ENCODE measurements at regions not wholly inside any gene's neighbourhood (a gene's known extent, or its start where the extent isn't known, plus 50 kb on each side); places are given as distances from the start of the nearest gene placed in this dataset.

GRCh38 chr1:61531716-61532115, 193.2 kb downstream of the TM2D1 start:
- WGBS (ENCODE audit: low lambda C conversion rate): 0% methylated on average over 2 of the region's 2 CpGs
- Histone ChIP-seq H3K4me3 (replicated peaks in 1 of 3; ENCODE audit: insufficient read depth in 1 of 3, low read depth in 2 of 3, low read length in 3 of 3) (no peak overlapping the region), H3K4me1 (ENCODE audit: insufficient read depth, low read length) (no peaks in the 10 kb centered on the region), H3K9me3 (ENCODE audit: low read length) (no peaks in the 10 kb centered on the region), H2AFZ (ENCODE audit: low read length) (no peak overlapping the region), H3K4me2 (ENCODE audit: low read depth, low read length) (no peak overlapping the region), H4K20me1 (ENCODE audit: insufficient read depth, low read length) (no peaks in the 10 kb centered on the region), H3K9ac (ENCODE audit: insufficient read depth, low read depth, low read length) (no peak overlapping the region), H3K27ac (ENCODE audit: extremely low read length, insufficient read depth, low read length) (no peak overlapping the region), H3K79me2 (ENCODE audit: insufficient read depth, low read length) (no peaks in the 10 kb centered on the region), H3K27me3 (ENCODE audit: control insufficient read depth in 1 of 2, insufficient read depth in 2 of 2, low read length in 2 of 2) (0 out of 5 replicates have a peak, but pooled peaks cover 0 to 3% of the 10 kb centered on the region in 2 experiments), H3K36me3 (replicated peaks in 1 of 2; ENCODE audit: control insufficient read depth in 1 of 2, insufficient read depth in 2 of 2, low read length in 2 of 2) (no peaks in the 10 kb centered on the region)
- BruUV-seq (replicated peaks): no TSS peak
- in situ Hi-C loops (cut with HindIII; ENCODE audit: extremely low pct_ligation_motif_present, low pct_unique_long_range_greater_than_20kb): no loop called here
- ATAC-seq: no peak
- FAIRE-seq: no peak
- intact Hi-C loops (cut with micrococcal nuclease; ENCODE audit: unreplicated experiment): no loop called here
- ChIA-PET POLR2A (no interaction called here), CTCF (ENCODE audit: low intra/inter-chr PET ratio, low total read pairs) (no interaction called here)
- no peak for DNase-seq (ENCODE audit: low spot score)
- TF ChIP-seq SNAI1 (CRISPR knock-in tag; IDR thresholded peaks at IDR 0.05; ENCODE audit: borderline replicate concordance) (no peak), BATF2 (CRISPR knock-in tag; IDR thresholded peaks at IDR 0.05) (no peak), ZNF780A (CRISPR knock-in tag; IDR thresholded peaks at IDR 0.05) (no peak), ZFYVE20 (CRISPR knock-in tag; IDR thresholded peaks at IDR 0.05; ENCODE audit: borderline replicate concordance, low read depth) (no peak), ZBTB3 (CRISPR knock-in tag; IDR thresholded peaks at IDR 0.05; ENCODE audit: borderline replicate concordance, low read depth) (no peak), RFX1 (IDR thresholded peaks at IDR 0.05) (no peak)

GRCh38 chr1:61523893-61524605, 200.9 kb downstream of the TM2D1 start:
- no peak for TF ChIP-seq ZNF646 (CRISPR knock-in tag; IDR thresholded peaks at IDR 0.05)
- no peak for TF ChIP-seq ZNF513 (CRISPR knock-in tag; conservative IDR thresholded peaks at IDR 0.05)
- no peaks in the 10 kb centered on the region for H4K20me1 ChIP-seq (ENCODE audit: insufficient read depth, low read length)
- H3K27ac ChIP-seq (ENCODE audit: extremely low read length, insufficient read depth, low read length): no peak overlapping the region
- no peaks in the 10 kb centered on the region for H3K4me1 ChIP-seq (ENCODE audit: insufficient read depth, low read length)
- H3K36me3 ChIP-seq (replicated peaks in 1 of 2; ENCODE audit: control insufficient read depth in 1 of 2, insufficient read depth in 2 of 2, low read length in 2 of 2): no peaks in the 10 kb centered on the region
- intact Hi-C loops (cut with micrococcal nuclease; ENCODE audit: unreplicated experiment) (no loop called here), in situ Hi-C loops (cut with HindIII; ENCODE audit: extremely low pct_ligation_motif_present, low pct_unique_long_range_greater_than_20kb) (no loop called here)
- ATAC-seq (no peak), FAIRE-seq (no peak), DNase-seq (ENCODE audit: low spot score) (no peak)
- BruUV-seq (replicated peaks): no TSS peak
- ChIA-PET POLR2A (no interaction called here), CTCF (ENCODE audit: low intra/inter-chr PET ratio, low total read pairs) (no interaction called here)
- H3K9ac ChIP-seq (ENCODE audit: insufficient read depth, low read depth, low read length): no peak overlapping the region
- no peak overlapping the region for H3K4me3 ChIP-seq (replicated peaks in 1 of 3; ENCODE audit: insufficient read depth in 1 of 3, low read depth in 2 of 3, low read length in 3 of 3)
- H3K79me2 ChIP-seq (ENCODE audit: insufficient read depth, low read length): no peaks in the 10 kb centered on the region
- WGBS (ENCODE audit: low lambda C conversion rate): 20% methylated on average over 1 of the region's 1 CpG
- H3K4me2 ChIP-seq (ENCODE audit: low read depth, low read length): no peak overlapping the region
- no peak overlapping the region for H2AFZ ChIP-seq (ENCODE audit: low read length)
- H3K9me3 ChIP-seq (ENCODE audit: low read length): no peaks in the 10 kb centered on the region
- no peaks in the 10 kb centered on the region; a peak in 1 of 5 replicates for H3K27me3 ChIP-seq (ENCODE audit: control insufficient read depth in 1 of 2, insufficient read depth in 2 of 2, low read length in 2 of 2)

All from HepG2 (cell line).